ENCODE measurements at regions not wholly inside any gene's neighbourhood (a gene's known extent, or its start where the extent isn't known, plus 50 kb on each side); places are given as distances from the start of the nearest gene placed in this dataset.

- Mint-ChIP-seq H3K4me3 (peak overlapping the region; percentile 36 to 64 (median 55)), H3K27ac (peak overlapping the region; percentile 63 to 93 (median 82)), H3K9me3 (peaks cover 4 to 50% (median 19%) of the 10 kb centered on the region in 6 donors), H3K27me3 (ENCODE audit: low read depth in 3 of 3) (peaks cover 0 to 9% (median 8%) of the 10 kb centered on the region in 3 donors), H3K4me1 (peaks cover 41 to 73% of the 10 kb centered on the region in 2 donors), H3K36me3 (peaks cover 8 to 24% (median 23%) of the 10 kb centered on the region in 3 donors)
- peak; percentile 68 to 80 (median 77) for DNase-seq
Measured at GRCh38 chr13:104869501-104869900, 1666.0 kb downstream of the EFNB2 start.

- Mint-ChIP-seq H3K27me3 (ENCODE audit: low read depth in 3 of 3) (peaks cover 0 to 9% (median 8%) of the 10 kb centered on the region in 3 donors), H3K4me1 (peaks cover 35 to 67% of the 10 kb centered on the region in 2 donors), H3K4me3 (peak overlapping the region; percentile 36 to 64 (median 55)), H3K9me3 (peaks cover 4 to 50% (median 19%) of the 10 kb centered on the region in 6 donors), H3K27ac (peak overlapping the region; percentile 5 to 93 (median 80)), H3K36me3 (peaks cover 8 to 24% (median 23%) of the 10 kb centered on the region in 3 donors)
- DNase-seq, result no peak
Measured at GRCh38 chr13:104868806-104869205, 1666.7 kb downstream of the EFNB2 start.

GRCh38 chr13:104855581-104855980 is 1679.9 kb downstream of the EFNB2 start:
- Mint-ChIP-seq H3K36me3 (no peaks in the 10 kb centered on the region), H3K4me1 (no peaks in the 10 kb centered on the region), H3K27ac (no peak overlapping the region), H3K27me3 (ENCODE audit: low read depth in 3 of 3) (no peaks in the 10 kb centered on the region), H3K4me3 (no peak overlapping the region), H3K9me3 (peaks cover 0 to 10% (median 0%) of the 10 kb centered on the region in 6 donors)
- DNase-seq, result no peak

- no peak overlapping the region for H3K27ac Mint-ChIP-seq
- peaks cover 0 to 5% (median 0%) of the 10 kb centered on the region in 6 donors for H3K9me3 Mint-ChIP-seq
- H3K36me3 Mint-ChIP-seq, result no peaks in the 10 kb centered on the region
- no peak for DNase-seq
- H3K27me3 Mint-ChIP-seq (ENCODE audit: low read depth in 3 of 3), result no peaks in the 10 kb centered on the region
- no peaks in the 10 kb centered on the region for H3K4me1 Mint-ChIP-seq
- no peak overlapping the region for H3K4me3 Mint-ChIP-seq
Measured at GRCh38 chr13:104854698-104855097, 1680.8 kb downstream of the EFNB2 start.

GRCh38 chr13:104854007-104854406 is 1681.5 kb downstream of the EFNB2 start:
- Mint-ChIP-seq H3K27ac (no peak overlapping the region), H3K4me1 (no peaks in the 10 kb centered on the region), H3K9me3 (peaks cover 0 to 5% (median 0%) of the 10 kb centered on the region in 6 donors), H3K27me3 (ENCODE audit: low read depth in 3 of 3) (no peaks in the 10 kb centered on the region), H3K36me3 (no peaks in the 10 kb centered on the region), H3K4me3 (no peak overlapping the region)
- DNase-seq, result no peak

GRCh38 chr13:104847922-104848321 is 1687.5 kb downstream of the EFNB2 start:
- DNase-seq, result no peak
- H3K36me3 Mint-ChIP-seq, result no peaks in the 10 kb centered on the region
- H3K9me3 Mint-ChIP-seq, result peaks cover 0 to 1% (median 0%) of the 10 kb centered on the region in 6 donors
- H3K4me3 Mint-ChIP-seq, result no peak overlapping the region
- peaks cover 0 to 10% of the 10 kb centered on the region in 2 donors for H3K4me1 Mint-ChIP-seq
- H3K27me3 Mint-ChIP-seq (ENCODE audit: low read depth in 3 of 3), result no peaks in the 10 kb centered on the region
- no peak overlapping the region for H3K27ac Mint-ChIP-seq

GRCh38 chr13:104843401-104843800 is 1692.1 kb downstream of the EFNB2 start:
- no peaks in the 10 kb centered on the region for H3K36me3 Mint-ChIP-seq
- no peak overlapping the region for H3K4me3 Mint-ChIP-seq

GRCh38 chr13:104841110-104841509 is 1694.4 kb downstream of the EFNB2 start:
- no peak overlapping the region for H3K27ac Mint-ChIP-seq
- no peaks in the 10 kb centered on the region for H3K27me3 Mint-ChIP-seq (ENCODE audit: low read depth in 3 of 3)
- H3K4me1 Mint-ChIP-seq, result peaks cover 0 to 10% of the 10 kb centered on the region in 2 donors
- H3K36me3 Mint-ChIP-seq, result peaks cover 0 to 3% (median 0%) of the 10 kb centered on the region in 3 donors
- no peak overlapping the region for H3K4me3 Mint-ChIP-seq
- DNase-seq, result no peak
- peaks cover 0 to 5% (median 0%) of the 10 kb centered on the region in 6 donors for H3K9me3 Mint-ChIP-seq

More at GRCh38 chr13:104843401-104843800, 1692.1 kb downstream of the EFNB2 start:
- no peak for DNase-seq
- Mint-ChIP-seq H3K27ac (no peak overlapping the region), H3K27me3 (ENCODE audit: low read depth in 3 of 3) (no peaks in the 10 kb centered on the region), H3K4me1 (peaks cover 0 to 10% of the 10 kb centered on the region in 2 donors), H3K9me3 (no peaks in the 10 kb centered on the region)

- Mint-ChIP-seq H3K4me1 (no peaks in the 10 kb centered on the region), H3K9me3 (peaks cover 0 to 5% (median 0%) of the 10 kb centered on the region in 6 donors), H3K27ac (no peak overlapping the region), H3K27me3 (ENCODE audit: low read depth in 3 of 3) (no peaks in the 10 kb centered on the region), H3K4me3 (no peak overlapping the region), H3K36me3 (peaks cover 0 to 3% (median 0%) of the 10 kb centered on the region in 3 donors)
- DNase-seq, result no peak
Measured at GRCh38 chr13:104837756-104838155, 1697.7 kb downstream of the EFNB2 start.

- Mint-ChIP-seq H3K27me3 (ENCODE audit: low read depth in 3 of 3) (no peaks in the 10 kb centered on the region), H3K4me1 (peaks cover 0 to 5% of the 10 kb centered on the region in 2 donors), H3K9me3 (peaks cover 0 to 5% (median 0%) of the 10 kb centered on the region in 6 donors), H3K36me3 (peaks cover 0 to 3% (median 0%) of the 10 kb centered on the region in 3 donors), H3K4me3 (no peak overlapping the region), H3K27ac (no peak overlapping the region)
- no peak for DNase-seq
Measured at GRCh38 chr13:104833221-104833620, 1702.2 kb downstream of the EFNB2 start.

- Mint-ChIP-seq H3K27ac (no peak overlapping the region), H3K36me3 (peaks cover 0 to 2% (median 1%) of the 10 kb centered on the region in 3 donors), H3K27me3 (ENCODE audit: low read depth in 3 of 3) (no peaks in the 10 kb centered on the region), H3K4me3 (no peak overlapping the region), H3K9me3 (peaks cover 0 to 4% (median 0%) of the 10 kb centered on the region in 6 donors), H3K4me1 (peaks cover 0 to 5% of the 10 kb centered on the region in 2 donors)
- no peak for DNase-seq
Measured at GRCh38 chr13:104832231-104832630, 1703.2 kb downstream of the EFNB2 start.

- no peak overlapping the region for H3K4me3 Mint-ChIP-seq
- peaks cover 0 to 5% (median 5%) of the 10 kb centered on the region in 3 donors for H3K36me3 Mint-ChIP-seq
- H3K9me3 Mint-ChIP-seq, result peaks cover 0 to 4% (median 0%) of the 10 kb centered on the region in 6 donors
- H3K27me3 Mint-ChIP-seq (ENCODE audit: low read depth in 3 of 3), result no peaks in the 10 kb centered on the region
- no peak overlapping the region for H3K27ac Mint-ChIP-seq
- peaks cover 0 to 5% of the 10 kb centered on the region in 2 donors for H3K4me1 Mint-ChIP-seq
- no peak for DNase-seq
Measured at GRCh38 chr13:104831831-104832230, 1703.6 kb downstream of the EFNB2 start.

- Mint-ChIP-seq H3K4me3 (no peak overlapping the region), H3K36me3 (peaks cover 0 to 8% (median 5%) of the 10 kb centered on the region in 3 donors), H3K27me3 (ENCODE audit: low read depth in 3 of 3) (peaks cover 0 to 1% (median 0%) of the 10 kb centered on the region in 3 donors), H3K9me3 (peaks cover 0 to 4% (median 1%) of the 10 kb centered on the region in 6 donors), H3K4me1 (peaks cover 0 to 9% of the 10 kb centered on the region in 2 donors), H3K27ac (peak overlapping the region in 2 of 6 donors; percentile 43 to 52)
- DNase-seq, result no peak
Measured at GRCh38 chr13:104823709-104824108, 1711.8 kb downstream of the EFNB2 start.

- H3K9me3 Mint-ChIP-seq, result peaks cover 0 to 6% (median 1%) of the 10 kb centered on the region in 6 donors
- DNase-seq, result no peak
- peaks cover 0 to 8% (median 5%) of the 10 kb centered on the region in 3 donors for H3K36me3 Mint-ChIP-seq
- no peak overlapping the region for H3K27ac Mint-ChIP-seq
- no peak overlapping the region for H3K4me3 Mint-ChIP-seq
- peaks cover 0 to 2% (median 1%) of the 10 kb centered on the region in 3 donors for H3K27me3 Mint-ChIP-seq (ENCODE audit: low read depth in 3 of 3)
- H3K4me1 Mint-ChIP-seq, result peaks cover 0 to 9% of the 10 kb centered on the region in 2 donors
Measured at GRCh38 chr13:104823071-104823470, 1712.4 kb downstream of the EFNB2 start.

GRCh38 chr13:104817271-104817670 is 1718.2 kb downstream of the EFNB2 start:
- peaks cover 0 to 5% (median 4%) of the 10 kb centered on the region in 3 donors for H3K27me3 Mint-ChIP-seq (ENCODE audit: low read depth in 3 of 3)
- peaks cover 0 to 9% (median 0%) of the 10 kb centered on the region in 6 donors for H3K9me3 Mint-ChIP-seq
- DNase-seq, result no peak
- H3K4me3 Mint-ChIP-seq, result no peak overlapping the region
- H3K27ac Mint-ChIP-seq, result no peak overlapping the region
- H3K36me3 Mint-ChIP-seq, result peaks cover 3 to 7% (median 4%) of the 10 kb centered on the region in 3 donors
- H3K4me1 Mint-ChIP-seq, result no peaks in the 10 kb centered on the region
